HG03280 (cell line): ENCODE measurements at regions not wholly inside any gene's neighbourhood (a gene's known extent, or its start where the extent isn't known, plus 50 kb on each side); places are given as distances from the start of the nearest gene placed in this dataset.
"Not testable (repeated sequence)": the region's sequence is repeated elsewhere in the genome, so short reads cannot be mapped to it uniquely, and the experiment has no call there.

Source experiments
- ATAC-seq: cut with Tn5 transposase; IDR thresholded peaks from one replicate; pipeline ENCODE4 v1.9.1; 2021; ENCODE audit warnings: mild to moderate bottlenecking, moderate library complexity; ENCODE audit not compliant: unreplicated experiment

GRCh38 chr2:89831641-89832498 is 1140.4 kb downstream of the RPIA start:
- no peak for ATAC-seq

DNA sequence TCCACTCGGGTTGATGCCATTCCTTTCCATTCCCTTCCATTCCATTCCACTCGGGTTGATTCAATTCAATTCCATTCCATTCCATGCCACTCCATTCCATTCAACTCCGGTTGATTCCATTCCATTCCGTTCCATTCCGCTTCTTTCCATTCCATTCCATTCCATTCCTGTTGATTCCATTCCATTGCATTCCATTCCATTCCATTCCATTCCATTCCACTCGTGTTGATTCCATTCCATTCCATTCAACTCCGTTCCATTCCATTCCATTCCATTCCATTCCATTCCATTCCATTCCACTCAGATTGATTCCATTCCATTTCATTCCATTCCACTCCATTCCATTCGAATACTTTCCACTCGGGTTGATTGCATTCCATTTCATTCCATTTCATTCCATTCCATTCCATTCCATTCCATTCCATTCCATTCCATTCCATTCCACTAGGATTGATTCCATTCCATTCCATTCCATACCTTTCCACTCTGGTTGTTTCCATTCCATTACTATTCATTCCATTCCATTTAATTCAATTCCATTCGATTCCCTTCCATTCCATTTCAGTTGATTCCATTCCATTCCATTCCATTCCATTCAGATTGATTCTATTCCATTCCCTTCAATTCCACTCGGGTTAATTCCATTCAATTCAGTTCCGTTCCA is 1141.8 kb downstream of the RPIA start:
- peak; percentile 48 for ATAC-seq

GRCh38 chr2:89833780-89834117 is 1142.3 kb downstream of the RPIA start:
- ATAC-seq = no peak

DNA sequence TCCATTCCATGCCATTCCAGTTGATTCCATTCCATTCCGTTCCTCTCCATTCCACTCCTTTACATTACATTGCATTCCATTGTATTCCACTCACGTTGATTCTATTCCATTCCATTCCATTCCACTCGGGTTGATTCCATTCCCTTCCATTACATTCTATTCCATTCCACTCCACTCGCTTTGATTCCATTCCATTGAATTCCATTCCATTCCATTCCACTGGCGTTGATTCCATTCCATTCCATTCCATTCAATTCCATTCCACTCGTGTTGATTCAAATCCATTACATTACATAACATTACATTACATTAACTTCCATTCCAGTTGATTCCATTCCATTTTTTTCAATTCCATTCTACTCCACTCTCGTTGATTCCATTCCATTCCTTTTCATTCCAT is 1142.8 kb downstream of the RPIA start:
- ATAC-seq = no peak

- ATAC-seq = not testable (repeated sequence)
Observed at GRCh38 chr2:89836326-89836725, 1144.9 kb downstream of the RPIA start.

GRCh38 chr2:89837962-89838625 is 1146.6 kb downstream of the RPIA start:
- ATAC-seq = no peak

DNA sequence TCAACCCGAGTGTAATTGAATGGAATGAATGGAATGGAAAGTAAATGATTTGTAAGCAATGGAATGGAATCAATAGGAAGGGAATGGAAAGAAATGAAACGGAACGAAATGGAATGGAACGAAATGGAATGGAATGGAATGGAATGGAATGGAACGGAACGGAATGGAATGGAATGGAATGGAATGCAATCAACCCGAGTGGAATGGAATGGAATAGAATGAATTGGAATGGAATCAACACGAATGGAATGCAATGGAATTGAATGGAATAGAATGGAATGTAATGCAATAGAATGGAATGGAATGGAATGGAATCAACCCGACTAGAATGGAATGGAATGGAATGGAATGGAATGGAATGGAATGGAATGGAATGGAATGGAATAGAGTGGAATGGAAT is 1148.7 kb downstream of the RPIA start:
- ATAC-seq = not testable (repeated sequence)

DNA sequence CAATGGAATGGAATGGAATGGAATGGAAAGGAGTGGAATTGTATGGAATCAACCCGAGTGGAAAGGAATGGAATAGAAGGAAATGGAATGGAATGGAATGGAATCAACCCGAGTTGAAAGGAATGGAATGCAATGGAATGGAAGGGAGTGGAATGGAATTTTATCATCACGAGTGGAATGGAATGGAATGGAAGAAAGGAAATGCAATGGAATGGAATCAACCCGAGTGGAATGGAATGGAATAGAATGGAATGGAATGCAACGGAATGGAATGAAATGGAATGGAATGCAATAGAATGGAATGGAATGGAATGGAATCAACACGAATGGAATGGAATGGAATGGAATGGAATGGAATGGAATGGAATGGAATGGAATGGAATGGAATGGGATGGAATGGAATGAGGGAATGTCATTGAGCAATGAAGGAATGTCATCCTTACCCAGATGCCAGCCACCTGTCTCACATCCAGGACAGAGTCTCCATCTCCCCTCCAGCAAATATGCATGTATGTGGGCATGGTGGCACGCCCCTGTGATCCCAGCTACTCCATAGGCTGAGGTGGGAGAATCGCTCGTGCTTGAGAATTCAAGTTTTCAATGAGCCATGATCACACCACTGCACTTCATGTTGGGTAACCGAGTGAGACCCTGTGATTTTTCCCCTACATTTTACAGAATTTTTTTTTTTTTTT is 1149.5 kb downstream of the RPIA start:
- ATAC-seq = not testable (repeated sequence)

- ATAC-seq = no peak
Observed at GRCh38 chr2:89841476-89841840, 1150.0 kb downstream of the RPIA start.

- no peak for ATAC-seq
Observed at GRCh38 chr2:89842180-89842908, 1150.9 kb downstream of the RPIA start.

GRCh38 chr2:89844221-89844943 is 1152.9 kb downstream of the RPIA start:
- ATAC-seq = no peak

DNA sequence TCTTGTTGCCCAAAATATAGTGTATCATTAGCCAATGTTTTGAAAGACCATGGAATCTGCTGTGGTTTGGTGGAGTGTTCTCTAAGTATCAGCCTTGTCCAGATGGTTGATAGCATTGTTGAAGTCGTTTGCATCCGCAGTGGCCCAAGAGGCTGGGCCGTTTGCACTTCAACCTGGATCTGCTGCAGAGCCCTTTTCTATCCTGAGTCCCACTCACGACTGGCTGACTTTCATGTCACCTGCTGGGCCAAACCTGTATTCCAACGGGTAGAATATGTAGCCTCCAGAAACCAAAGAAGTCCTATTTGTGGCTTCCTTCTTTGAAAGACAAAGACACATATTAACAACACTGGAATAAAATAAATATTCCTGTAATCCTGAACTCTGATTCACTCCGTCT is 1154.1 kb downstream of the RPIA start:
- no peak for ATAC-seq

DNA sequence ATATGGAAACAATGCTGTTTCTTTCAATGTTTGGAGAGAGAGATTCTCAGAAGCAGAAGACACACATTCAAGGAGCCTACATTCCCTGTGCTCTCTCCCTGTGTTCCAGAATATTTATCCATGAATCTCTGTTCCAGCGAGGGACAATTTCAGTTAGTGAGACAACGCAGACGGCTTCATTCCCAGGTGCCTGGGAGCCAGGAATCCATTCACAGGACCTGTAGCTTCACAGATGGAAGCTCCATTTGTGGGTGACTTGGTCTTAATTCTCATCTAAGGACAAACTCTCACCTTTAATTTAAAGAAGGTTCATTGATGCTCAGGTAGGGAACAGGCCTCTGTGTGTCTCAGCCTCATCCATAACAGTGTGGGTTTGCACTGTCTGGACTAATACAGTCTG is 1156.6 kb downstream of the RPIA start:
- no peak for ATAC-seq

GRCh38 chr2:89848763-89849368 is 1157.4 kb downstream of the RPIA start:
- no peak for ATAC-seq

DNA sequence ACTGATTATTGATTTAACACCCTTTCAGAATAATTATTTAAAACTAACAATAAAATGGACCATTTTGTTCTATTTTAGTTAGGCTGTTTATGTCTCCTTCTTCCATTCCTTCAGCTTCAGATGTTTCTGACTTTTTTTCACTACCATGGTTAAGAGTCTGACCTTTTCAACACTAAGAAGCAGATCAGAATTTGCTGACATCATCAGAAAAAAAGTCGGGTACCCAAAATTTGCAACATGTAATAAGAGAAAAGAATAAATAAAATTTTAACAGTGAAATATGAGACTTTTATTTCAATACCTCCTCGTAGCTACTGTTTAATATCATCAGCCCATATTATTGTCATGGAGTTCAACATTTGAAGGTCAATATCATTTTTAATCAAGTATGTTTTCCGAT is 1158.3 kb downstream of the RPIA start:
- no peak for ATAC-seq

DNA sequence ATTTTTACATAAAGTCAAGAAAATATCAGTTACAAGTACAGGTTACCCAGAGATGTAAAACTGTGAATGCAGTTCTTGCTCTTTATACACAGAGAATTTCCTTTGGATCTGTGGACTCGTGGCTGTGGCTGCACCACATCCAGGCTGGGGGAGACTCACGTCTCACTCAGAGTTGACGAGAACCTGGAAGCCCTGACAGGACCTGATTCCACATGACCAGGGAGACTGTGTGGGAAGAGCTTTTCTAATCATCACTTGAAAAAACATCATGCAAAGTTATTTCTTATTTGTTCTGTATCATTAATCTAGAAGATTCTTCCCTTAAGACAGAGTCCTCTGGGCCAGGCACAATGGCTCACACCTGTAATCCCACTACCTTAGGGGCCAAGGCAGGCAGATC is 1159.0 kb downstream of the RPIA start:
- ATAC-seq = no peak

DNA sequence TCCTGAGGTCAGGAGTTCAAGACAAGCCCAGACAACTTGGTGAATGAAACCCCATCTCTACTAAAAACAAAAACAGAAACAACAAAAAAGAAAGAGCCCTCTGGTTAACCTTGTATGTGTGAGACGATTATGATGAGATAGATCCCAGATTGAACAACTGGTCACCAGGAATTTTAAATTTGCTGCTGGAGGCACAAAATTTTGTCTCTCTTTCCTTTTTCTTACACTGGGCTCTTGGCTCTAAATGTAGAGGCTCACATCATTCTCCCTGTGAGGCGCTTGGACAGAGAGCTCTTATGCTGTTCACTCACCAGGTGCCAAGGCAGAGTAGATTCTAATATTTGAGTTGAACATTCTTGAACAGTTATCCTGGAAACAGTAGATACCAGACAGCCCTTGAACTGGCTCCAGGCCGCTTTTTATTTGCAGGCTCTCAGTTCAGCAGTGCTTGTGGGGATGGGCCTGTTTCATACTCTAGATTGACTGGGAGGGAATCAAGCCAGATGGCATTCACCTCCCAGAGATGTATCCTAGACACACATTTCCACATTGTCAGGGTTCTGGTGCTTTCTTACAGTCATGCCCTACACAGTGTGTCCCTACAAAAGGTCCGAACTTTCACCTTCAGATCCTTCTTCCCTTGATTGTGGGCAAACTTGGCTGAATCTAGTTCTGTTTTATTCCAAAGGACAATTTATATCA is 1159.6 kb downstream of the RPIA start:
- no peak for ATAC-seq

- no peak for ATAC-seq
Observed at GRCh38 chr2:89851583-89851905, 1160.1 kb downstream of the RPIA start.

- ATAC-seq = not testable (repeated sequence)
Observed at GRCh38 chr2:89853427-89853826, 1162.0 kb downstream of the RPIA start.
